ENCODE measurements at regions not wholly inside any gene's neighbourhood (a gene's known extent, or its start where the extent isn't known, plus 50 kb on each side); places are given as distances from the start of the nearest gene placed in this dataset.

DNA sequence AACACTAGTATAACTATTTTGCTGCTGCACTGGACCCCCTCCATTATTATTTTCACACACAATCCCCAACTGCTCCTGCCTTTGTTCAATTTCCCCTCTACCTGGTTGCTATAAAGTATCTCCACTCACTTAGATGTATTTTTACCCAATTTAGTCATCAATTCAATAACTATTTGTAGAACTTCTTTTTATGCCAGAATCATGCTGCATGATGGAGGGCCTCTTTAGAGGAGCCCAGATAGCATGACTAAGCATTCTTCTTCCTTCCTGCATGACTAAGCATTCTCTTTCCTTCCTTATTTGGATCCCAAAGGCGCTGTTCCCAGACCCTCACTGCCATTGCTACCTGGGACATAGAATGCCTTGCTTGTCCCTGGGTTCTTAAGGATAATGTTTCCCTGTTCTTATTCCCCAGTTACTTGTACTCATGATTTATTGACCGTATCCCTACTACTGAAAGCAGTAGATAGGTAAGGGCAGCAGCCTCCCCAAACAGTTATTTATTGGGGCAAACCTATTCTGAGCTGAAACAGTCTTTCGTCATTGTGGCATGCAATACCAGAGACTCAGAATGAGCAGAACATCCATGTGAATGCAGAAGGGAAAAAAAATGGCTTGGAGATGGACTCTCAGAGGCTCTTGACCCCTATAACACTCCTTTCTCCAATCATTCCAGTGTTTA lies 89.3 kb upstream of the AKT3 start:
- no peak overlapping the region for H3K4me2 ChIP-seq (ENCODE audit: low read length)
- DNase-seq (ENCODE audit: low read depth, low spot score), result no peak
- 0 out of 2 replicates have a peak, but pooled peaks cover 18% of the 10 kb centered on the region for H3K27me3 ChIP-seq (ENCODE audit: insufficient read depth, low read length)
- H3K9ac ChIP-seq (ENCODE audit: low read length), result no peak overlapping the region
- ATAC-seq, result no peak
- POLR2A ChIA-PET, result no interaction called here
- no peak overlapping the region for H3K27ac ChIP-seq (ENCODE audit: low read depth, low read length)
- no peak overlapping the region for H3K4me3 ChIP-seq (replicated peaks in 1 of 2; ENCODE audit: low read depth in 1 of 2, low read length in 2 of 2)
- H3K79me2 ChIP-seq (ENCODE audit: insufficient read depth, low read length), result no peaks in the 10 kb centered on the region
- no peak for TF ChIP-seq ATF3 (IDR thresholded peaks at IDR 0.05)
- no peak for TF ChIP-seq EZH2 (IDR thresholded peaks at IDR 0.05)
- no peak for TF ChIP-seq ZBTB33 (IDR thresholded peaks at IDR 0.05; ENCODE audit: extremely low read depth, insufficient replicate concordance, low read length)
- TF ChIP-seq YY1 (IDR thresholded peaks at IDR 0.05; ENCODE audit: extremely low read depth, insufficient replicate concordance, low read depth, low read length), result no peak
- TF ChIP-seq SIN3A (IDR thresholded peaks at IDR 0.05; ENCODE audit: low read depth), result no peak
- TF ChIP-seq SP1 (IDR thresholded peaks at IDR 0.05; ENCODE audit: low read depth), result no peak
- TF ChIP-seq ZNF274 (IDR thresholded peaks at IDR 0.05; ENCODE audit: low read depth, low read length), result no peak
- no peak for TF ChIP-seq EGR1 (IDR thresholded peaks at IDR 0.05; ENCODE audit: low read depth)
- TF ChIP-seq CTCF (IDR thresholded peaks at IDR 0.05 in 2 of 3, conservative IDR thresholded peaks at IDR 0.05 in 1 of 3; ENCODE audit: borderline replicate concordance in 1 of 3, insufficient read depth in 1 of 3, low read depth in 2 of 3, low read length in 2 of 3), result no peak
- no peak for TF ChIP-seq TCF7L2 (IDR thresholded peaks at IDR 0.05; ENCODE audit: borderline replicate concordance, extremely low read depth, insufficient read depth, insufficient read length)
- TF ChIP-seq CBX3 (IDR thresholded peaks at IDR 0.05; ENCODE audit: low read depth), result no peak
- TF ChIP-seq REST (IDR thresholded peaks at IDR 0.05; ENCODE audit: low read depth), result no peak
- TF ChIP-seq CEBPB (IDR thresholded peaks at IDR 0.05; ENCODE audit: low read depth), result no peak
- RAD21 ChIA-PET (ENCODE audit: low non-redundant PET in 1 of 2, low total read pairs in 2 of 2, uncharacterized antibody in 2 of 2, unreplicated experiment in 2 of 2), result no interaction called here
- intact Hi-C loops (cut with micrococcal nuclease), result no loop called here
- CTCF ChIA-PET, result no interaction called here
- no TSS peak for BruUV-seq (replicated peaks)
- H3K9me3 ChIP-seq (ENCODE audit: control insufficient read depth in 1 of 2, insufficient read depth in 1 of 2, low read depth in 1 of 2, low read length in 2 of 2), result no peaks in the 10 kb centered on the region
- no peaks in the 10 kb centered on the region for H4K20me1 ChIP-seq (ENCODE audit: insufficient read depth)
- H3K36me3 ChIP-seq (ENCODE audit: control insufficient read depth in 1 of 2, insufficient read depth in 2 of 2, low read length in 2 of 2), result no peaks in the 10 kb centered on the region
- no peak overlapping the region for H2AFZ ChIP-seq (ENCODE audit: low read depth, low read length, poor library complexity, severe bottlenecking)
- H3K9me2 ChIP-seq (ENCODE audit: insufficient read depth), result 0 out of 2 replicates have a peak, but pooled peaks cover 3% of the 10 kb centered on the region
- peaks cover 0 to 6% of the 10 kb centered on the region in 2 experiments; a peak in 1 of 4 replicates for H3K4me1 ChIP-seq (ENCODE audit: control insufficient read depth in 1 of 2, insufficient read depth in 2 of 2, low read length in 2 of 2)
